ENCODE measurements at regions not wholly inside any gene's neighbourhood (a gene's known extent, or its start where the extent isn't known, plus 50 kb on each side); places are given as distances from the start of the nearest gene placed in this dataset.

- DNase-seq = no peak
These were observed 100.9 kb upstream of the CCDC150 start for GRCh38 chr2:196538646-196539045.

GRCh38 chr2:196544906-196545433 lies 94.5 kb upstream of the CCDC150 start:
- DNase-seq = no peak

GRCh38 chr2:196546151-196546919 lies 93.2 kb upstream of the CCDC150 start:
- DNase-seq = no peak

GRCh38 chr2:196549052-196549451 lies 90.5 kb upstream of the CCDC150 start:
- DNase-seq = no peak

- DNase-seq = no peak
These were observed 88.5 kb upstream of the CCDC150 start for GRCh38 chr2:196551014-196551413.

- no peak for DNase-seq
These were observed 84.4 kb upstream of the CCDC150 start for GRCh38 chr2:196555161-196555560.

GRCh38 chr2:196555726-196556125 lies 83.8 kb upstream of the CCDC150 start:
- DNase-seq = no peak

- DNase-seq = no peak
These were observed 81.0 kb upstream of the CCDC150 start for GRCh38 chr2:196558497-196558896.

GRCh38 chr2:196563876-196564275 lies 75.6 kb upstream of the CCDC150 start:
- DNase-seq = no peak

GRCh38 chr2:196565106-196565765 lies 74.3 kb upstream of the CCDC150 start:
- DNase-seq = no peak

- no peak for DNase-seq
These were observed 73.5 kb upstream of the CCDC150 start for GRCh38 chr2:196565982-196566381.

- peak in 1 of 2 experiments; percentile 22 for DNase-seq
These were observed 72.4 kb upstream of the CCDC150 start for GRCh38 chr2:196566961-196567666.

GRCh38 chr2:196568506-196568905 lies 71.0 kb upstream of the CCDC150 start:
- no peak for DNase-seq

GRCh38 chr2:196584903-196585302 lies 54.6 kb upstream of the CCDC150 start:
- DNase-seq = no peak

- DNase-seq = peak in 1 of 2 experiments; percentile 67
These were observed 53.0 kb upstream of the CCDC150 start for GRCh38 chr2:196586511-196586991.

- no peak for DNase-seq
These were observed 52.5 kb upstream of the CCDC150 start for GRCh38 chr2:196587056-196587455.

- DNase-seq = no peak
These were observed 51.8 kb upstream of the CCDC150 start for GRCh38 chr2:196587739-196588138.

GRCh38 chr2:196589419-196589818 lies 50.1 kb upstream of the CCDC150 start:
- DNase-seq = no peak
